A549 (cell line): ENCODE measurements at regions not wholly inside any gene's neighbourhood (a gene's known extent, or its start where the extent isn't known, plus 50 kb on each side); places are given as distances from the start of the nearest gene placed in this dataset.

Experiments
- ATAC-seq, 2 experiments: fragments of 200-7000 bp in 1 of 2; fragments of >200 bp in 1 of 2; cut with Nextera tagmentation in 1 of 2; cut with Tn5 transposase in 1 of 2; 3 replicates each; pipeline versions ENCODE4 v1.8.0 to v1.9.1; 2018 to 2020; ENCODE audit warnings: mild to moderate bottlenecking in 1 of 2, moderate library complexity in 1 of 2
- CTCF ChIA-PET: fragments of 300-600 bp; sonication (Branson Sonifier 250); formaldehyde crosslinking; extraction: SDS; loops from one replicate; lab custom pipeline; 2021; ENCODE audit warnings: antibody characterized with exemption, inconsistent platforms; lab: Yijun Ruan, JAX
- POLR2A ChIA-PET: fragments of 350-600 bp; formaldehyde crosslinking; extraction: SDS; loops from one replicate; lab custom pipeline; 2021; ENCODE audit warnings: antibody characterized with exemption, inconsistent platforms; lab: Yijun Ruan, JAX
- DNase-seq, 2 experiments: peaks; one replicate each; pipeline versions ENCODE4 v3.0.0 to v3.0.0-alpha.2; 2011 to 2016; ENCODE audit warnings: low read depth in 1 of 2, low spot score in 1 of 2
- FAIRE-seq: peaks from 2 replicates; lab custom pipeline; 2011; peaks lifted over from hg19 to GRCh38; lab: Jason Lieb, UNC
- H3K27ac ChIP-seq, 2 experiments: fragments of >200 bp; sonication (Bioruptor Twin); formaldehyde crosslinking; 3 replicates each; pipeline ENCODE4 v1.5.1; 2016 to 2017
- H3K4me1 ChIP-seq: fragments of >200 bp; sonication (Bioruptor Twin); formaldehyde crosslinking; 3 replicates; pipeline ENCODE4 v1.6.1; 2016
- H3K4me2 ChIP-seq: fragments of >200 bp; sonication (Bioruptor Twin); formaldehyde crosslinking; 3 replicates; pipeline ENCODE4 v1.6.1; 2016
- H3K4me3 ChIP-seq: fragments of >200 bp; sonication (Bioruptor Twin); formaldehyde crosslinking; 3 replicates; pipeline ENCODE4 v1.5.1; 2016
- H3K9me3 ChIP-seq: fragments of >200 bp; sonication (Bioruptor Twin); formaldehyde crosslinking; 3 replicates; pipeline ENCODE4 v1.6.1; 2016
- BHLHE40 ChIP-seq: IDR thresholded peaks from 2 replicates; pipeline ENCODE4 v1.6.1; 2012; ENCODE audit warnings: low read depth, low read length, inconsistent platforms
- CBX8 ChIP-seq: fragments of 200-600 bp; sonication (generic); IDR thresholded peaks from 2 replicates; pipeline ENCODE4 v1.6.1; 2016
- CHD4 ChIP-seq: fragments of 200-600 bp; sonication (generic); IDR thresholded peaks from 2 replicates; pipeline ENCODE4 v1.6.1; 2016; ENCODE audit warnings: antibody characterized with exemption, mild to moderate bottlenecking, borderline replicate concordance
- E2F6 ChIP-seq: IDR thresholded peaks from 2 replicates; pipeline ENCODE4 v1.6.1; 2012; ENCODE audit warnings: low read depth, borderline replicate concordance
- EHF ChIP-seq: fragments of 250-450 bp; sonication (Bioruptor Pico); IDR thresholded peaks from 2 replicates; pipeline ENCODE4 v1.5.0; 2020; ENCODE audit warnings: mild to moderate bottlenecking
- EP300 ChIP-seq, 2 experiments: fragments of >200 bp; sonication (Bioruptor Twin); formaldehyde crosslinking; IDR thresholded peaks; 2 replicates in 1 of 2; 3 replicates in 1 of 2; pipeline ENCODE4 v1.6.1; 2016 to 2017
- FOSL2 ChIP-seq, 2 experiments: fragments of 450-650 bp in 1 of 2; fragments of >200 bp in 1 of 2; sonication (Bioruptor Twin) in 1 of 2; formaldehyde crosslinking; IDR thresholded peaks; 2 replicates each; pipeline versions ENCODE4 v1.5.0 to v1.6.1; 2016 to 2020; ENCODE audit warnings: mild to moderate bottlenecking in 1 of 2, moderate library complexity in 1 of 2
- HOXB13 ChIP-seq: fragments of 250-450 bp; sonication (Bioruptor Pico); IDR thresholded peaks from 2 replicates; pipeline ENCODE4 v1.5.0; 2020; ENCODE audit warnings: low read depth, mild to moderate bottlenecking, moderate library complexity
- JUN ChIP-seq, 2 experiments: fragments of >200 bp; sonication (Bioruptor Twin); formaldehyde crosslinking; IDR thresholded peaks; 2 replicates in 1 of 2; 3 replicates in 1 of 2; pipeline ENCODE4 v1.6.1; 2016 to 2017
- JUNB ChIP-seq: fragments of >200 bp; sonication (Bioruptor Twin); formaldehyde crosslinking; IDR thresholded peaks from 2 replicates; pipeline ENCODE4 v1.6.1; 2016
- KDM5A ChIP-seq: fragments of 200-600 bp; sonication (generic); IDR thresholded peaks from 2 replicates; pipeline ENCODE4 v1.6.1; 2016; ENCODE audit warnings: antibody characterized with exemption, mild to moderate bottlenecking
- MYC ChIP-seq: IDR thresholded peaks from 2 replicates; pipeline ENCODE4 v1.6.1; 2012; ENCODE audit warnings: mild to moderate bottlenecking, inconsistent platforms, low read length, improper control_type of control experiment, borderline replicate concordance
- NFE2L2 ChIP-seq: fragments of 150-350 bp; conservative IDR thresholded peaks from 2 replicates; pipeline ENCODE4 v1.6.1; 2014; ENCODE audit warnings: low read length
- REST ChIP-seq: fragments of 200-600 bp; sonication (generic); IDR thresholded peaks from 2 replicates; pipeline ENCODE4 v1.6.1; 2016; ENCODE audit warnings: antibody characterized with exemption, mild to moderate bottlenecking, moderate library complexity
- RNF2 ChIP-seq: fragments of 200-600 bp; sonication (generic); IDR thresholded peaks from 2 replicates; pipeline ENCODE4 v1.6.1; 2016; ENCODE audit warnings: low read depth, mild to moderate bottlenecking, antibody characterized with exemption, moderate library complexity, borderline replicate concordance
- ZNF302 ChIP-seq: fragments of 250-450 bp; sonication (Bioruptor Pico); IDR thresholded peaks from 2 replicates; pipeline ENCODE4 v1.9.0; 2021; ENCODE audit warnings: inconsistent platforms, mild to moderate bottlenecking, moderate library complexity
- ZSCAN20 ChIP-seq: fragments of 250-450 bp; sonication (Bioruptor Pico); IDR thresholded peaks from 2 replicates; pipeline ENCODE4 v1.8.0; 2022; ENCODE audit warnings: mild to moderate bottlenecking, moderate library complexity
- WGBS: methylation state at CpG from one replicate; pipeline ENCODE4 v1.1.6; 2017; ENCODE audit errors: missing lambda C conversion rate; 5-methylcytosine and 5-hydroxymethylcytosine counted together

- Histone ChIP-seq H3K4me1 (no peaks in the 10 kb centered on the region), H3K4me2 (no peak overlapping the region), H3K4me3 (no peak overlapping the region), H3K27ac (no peak overlapping the region), H3K9me3 (no peaks in the 10 kb centered on the region)
- TF ChIP-seq RNF2 (no peak), CHD4 (no peak)
- ATAC-seq = no peak
- POLR2A ChIA-PET = no interaction called here
- FAIRE-seq = no peak
- no peak for DNase-seq
- 48% methylated on average over 5 of the region's 5 CpGs for WGBS
- CTCF ChIA-PET = no interaction called here
Measured at GRCh38 chr3:66778107-66778506, 220.0 kb upstream of the KBTBD8 start.

GRCh38 chr3:66778777-66779176 lies 219.3 kb upstream of the KBTBD8 start:
- ChIA-PET CTCF (no interaction called here), POLR2A (no interaction called here)

GRCh38 chr3:66785191-66785909 lies 212.8 kb upstream of the KBTBD8 start:
- Histone ChIP-seq H3K9me3 (no peaks in the 10 kb centered on the region), H3K4me3 (no peak overlapping the region), H3K4me2 (no peak overlapping the region), H3K4me1 (no peaks in the 10 kb centered on the region), H3K27ac (no peak overlapping the region)
- POLR2A ChIA-PET = no interaction called here
- FAIRE-seq (no peak), ATAC-seq (no peak), DNase-seq (no peak)
- CTCF ChIA-PET = no interaction called here
- WGBS = 32% methylated on average over 6 of the region's 6 CpGs
- TF ChIP-seq E2F6 = no peak
- no peak for TF ChIP-seq JUNB
- no peak for TF ChIP-seq ZNF302 (CRISPR knock-in tag)
- no peak for TF ChIP-seq REST
- TF ChIP-seq EHF (CRISPR knock-in tag) = no peak
- no peak for TF ChIP-seq HOXB13
- no peak for TF ChIP-seq JUN (IDR thresholded peaks at IDR 0.05)
- no peak for TF ChIP-seq ZSCAN20 (CRISPR knock-in tag)
- no peak for TF ChIP-seq KDM5A

More at GRCh38 chr3:66778777-66779176, 219.3 kb upstream of the KBTBD8 start:
- ATAC-seq (no peak), DNase-seq (no peak), FAIRE-seq (no peak)
- TF ChIP-seq HOXB13 (no peak), FOSL2 (IDR thresholded peaks at IDR 0.05) (no peak), FOSL2 (CRISPR knock-in tag; IDR thresholded peaks at IDR 0.05) (no peak), BHLHE40 (no peak), NFE2L2 (no peak), MYC (no peak), EP300 (IDR thresholded peaks at IDR 0.05) (no peak), CBX8 (no peak)
- Histone ChIP-seq H3K27ac (no peak overlapping the region), H3K9me3 (no peaks in the 10 kb centered on the region), H3K4me3 (no peak overlapping the region), H3K4me2 (no peak overlapping the region), H3K4me1 (no peaks in the 10 kb centered on the region)
- 93% methylated on average over 3 of the region's 3 CpGs for WGBS
